Upper lobe of left lung (tissue), 6 donors: ENCODE measurements at regions not wholly inside any gene's neighbourhood (a gene's known extent, or its start where the extent isn't known, plus 50 kb on each side); places are given as distances from the start of the nearest gene placed in this dataset.

Experiments used
- ATAC-seq, 2 donors: fragments of 200-7000 bp; cut with Tn5 transposase; one replicate each; pipeline ENCODE4 v1.9.1; 2022; ENCODE audit warnings: mild to moderate bottlenecking in 2 of 2, moderate library complexity in 2 of 2; ENCODE audit not compliant: low FRiP score in 2 of 2
- DNase-seq, 2 donors: peaks; one replicate each; pipeline ENCODE4 v3.0.0-alpha.2; 2019 to 2020
- H3K27ac ChIP-seq, 4 donors: fragments of 200-600 bp; sonication (generic); one replicate each; pipeline ENCODE4 v1.5.1; 2016 to 2019
- H3K27me3 ChIP-seq, 4 donors: fragments of 200-600 bp; sonication (generic); one replicate each; pipeline ENCODE4 v1.5.1; 2017 to 2019
- H3K36me3 ChIP-seq, 4 donors: fragments of 200-600 bp; sonication (generic); one replicate each; pipeline ENCODE4 v1.5.1; 2016 to 2019
- H3K4me1 ChIP-seq, 4 donors: fragments of 200-600 bp; sonication (generic); one replicate each; pipeline ENCODE4 v1.5.1; 2018 to 2019
- H3K4me3 ChIP-seq, 4 donors: fragments of 200-600 bp; sonication (generic); one replicate each; pipeline ENCODE4 v1.5.1; 2017 to 2019; ENCODE audit warnings: mild to moderate bottlenecking in 2 of 4, moderate library complexity in 1 of 4
- H3K9me3 ChIP-seq, 4 donors: fragments of 200-600 bp; sonication (generic); one replicate each; pipeline ENCODE4 v1.5.1; 2018 to 2019
- CTCF ChIP-seq, 6 experiments: fragments of 450-650 bp in 4 of 6; fragments of 200-600 bp in 2 of 6; sonication (generic) in 2 of 6; IDR thresholded peaks; one replicate each; pipeline ENCODE4 v1.5.1; 2016 to 2019; ENCODE audit warnings: antibody characterized with exemption in 6 of 6
- EP300 ChIP-seq, 4 donors: sonication (generic); formaldehyde crosslinking; IDR thresholded peaks; one replicate each; pipeline ENCODE4 v1.5.1; 2017; ENCODE audit warnings: antibody characterized with exemption in 4 of 4, control low read depth in 2 of 4
- POLR2A ChIP-seq, 4 donors: fragments of 450-650 bp; IDR thresholded peaks; one replicate each; pipeline ENCODE4 v1.5.1; 2016 to 2017; ENCODE audit warnings: antibody characterized with exemption in 4 of 4, mild to moderate bottlenecking in 2 of 4
- POLR2AphosphoS5 ChIP-seq, 2 donors: sonication (generic); formaldehyde crosslinking; IDR thresholded peaks; one replicate each; pipeline ENCODE4 v1.5.1; 2017; ENCODE audit warnings: antibody characterized with exemption in 2 of 2
- WGBS, 2 donors: methylation state at CpG; one replicate each; pipeline ENCODE4 v1.1.5; 2017 to 2018; 5-methylcytosine and 5-hydroxymethylcytosine counted together
- donor health status: DM: no; HTN: no; CAD: no; lungs with moderate emphysema.
- donor health status: DM: no; HTN: yes; CAD: no; lungs with severe emphysema.

GRCh38 chr3:156770699-156771414 is 55.3 kb upstream of the LEKR1 start:
- Histone ChIP-seq H3K9me3 (no peaks in the 10 kb centered on the region), H3K27ac (no peak overlapping the region), H3K27me3 (no peaks in the 10 kb centered on the region), H3K36me3 (no peaks in the 10 kb centered on the region), H3K4me1 (no peaks in the 10 kb centered on the region), H3K4me3 (no peak overlapping the region)
- no peak for DNase-seq
- TF ChIP-seq POLR2A (IDR thresholded peaks at IDR 0.05) = no peak
- no peak for TF ChIP-seq CTCF (IDR thresholded peaks at IDR 0.05)
- no peak for TF ChIP-seq EP300 (IDR thresholded peaks at IDR 0.05)
- no peak for TF ChIP-seq POLR2AphosphoS5 (IDR thresholded peaks at IDR 0.05)
- ATAC-seq = no peak
- 85 to 86% methylated on average over 6 of the region's 6 CpGs for whole genome bisulfite sequencing, 2 donors

- WGBS, 2 donors = 10 to 13% methylated on average over 2 of the region's 2 CpGs
Measured at GRCh38 chr3:156772588-156773206, 53.5 kb upstream of the LEKR1 start.

GRCh38 chr3:156776031-156776430 is 50.1 kb upstream of the LEKR1 start:
- Histone ChIP-seq H3K4me1 (no peaks in the 10 kb centered on the region), H3K27ac (no peak overlapping the region), H3K9me3 (no peaks in the 10 kb centered on the region), H3K36me3 (no peaks in the 10 kb centered on the region), H3K4me3 (no peak overlapping the region), H3K27me3 (no peaks in the 10 kb centered on the region)
- ATAC-seq (no peak), DNase-seq (no peak)
- WGBS, 2 donors = 76 to 84% methylated on average over 2 of the region's 2 CpGs
- TF ChIP-seq POLR2AphosphoS5 (IDR thresholded peaks at IDR 0.05) (no peak), EP300 (IDR thresholded peaks at IDR 0.05) (no peak), POLR2A (IDR thresholded peaks at IDR 0.05) (no peak), CTCF (IDR thresholded peaks at IDR 0.05) (no peak)

More at GRCh38 chr3:156772588-156773206, 53.5 kb upstream of the LEKR1 start:
- Histone ChIP-seq H3K36me3 (no peaks in the 10 kb centered on the region), H3K27ac (no peak overlapping the region), H3K4me1 (no peaks in the 10 kb centered on the region), H3K27me3 (no peaks in the 10 kb centered on the region), H3K9me3 (no peaks in the 10 kb centered on the region), H3K4me3 (no peak overlapping the region)
- no peak for TF ChIP-seq EP300 (IDR thresholded peaks at IDR 0.05)
- no peak for TF ChIP-seq CTCF (IDR thresholded peaks at IDR 0.05)
- no peak for TF ChIP-seq POLR2AphosphoS5 (IDR thresholded peaks at IDR 0.05)
- no peak for TF ChIP-seq POLR2A (IDR thresholded peaks at IDR 0.05)
- ATAC-seq = no peak
- DNase-seq = no peak
